HG03565 (cell line): ENCODE measurements at regions not wholly inside any gene's neighbourhood (a gene's known extent, or its start where the extent isn't known, plus 50 kb on each side); places are given as distances from the start of the nearest gene placed in this dataset.

Experiments
- ATAC-seq: cut with Tn5 transposase; IDR thresholded peaks from one replicate; pipeline ENCODE4 v1.9.1; 2021; ENCODE audit warnings: mild to moderate bottlenecking, moderate library complexity; ENCODE audit not compliant: unreplicated experiment

DNA sequence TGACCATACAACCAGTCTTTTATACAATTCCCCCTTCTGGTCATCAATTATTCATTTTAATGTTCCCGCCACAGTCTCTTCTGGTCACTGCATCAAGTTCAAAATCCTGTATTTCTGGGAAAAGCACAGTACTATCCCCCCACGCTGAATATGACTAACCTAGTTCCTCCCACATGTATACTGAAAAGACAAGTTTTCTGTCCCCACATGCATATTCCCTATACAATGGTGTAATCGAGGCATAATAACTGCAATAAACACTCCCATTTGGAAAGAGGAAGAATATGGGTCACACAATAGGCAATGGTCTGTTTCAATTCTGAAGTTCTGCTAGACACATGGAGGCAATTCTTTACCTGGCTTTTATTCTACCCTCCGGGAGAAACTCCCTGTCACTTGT is 344.9 kb downstream of the EFNA5 start:
- ATAC-seq, result no peak

DNA sequence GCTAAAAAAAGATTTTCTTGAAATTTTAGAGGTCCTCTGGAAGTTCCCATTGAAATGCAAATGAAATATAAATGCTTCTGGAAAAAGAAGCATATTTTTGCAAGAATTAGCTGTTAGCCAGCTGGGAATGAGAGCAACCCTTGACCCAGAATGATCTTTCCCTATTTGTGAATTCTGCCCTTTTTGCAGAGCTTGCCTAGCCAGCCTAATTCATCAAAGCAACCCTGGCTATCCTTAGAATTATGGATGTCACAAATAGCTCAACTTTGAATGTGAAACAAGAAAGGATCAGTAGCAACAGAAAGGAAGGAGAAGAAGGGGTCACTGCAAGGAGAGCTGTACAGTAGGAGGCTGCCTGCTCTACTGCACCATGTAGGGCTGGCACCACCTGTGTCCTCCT is 345.9 kb downstream of the EFNA5 start:
- ATAC-seq, result no peak

DNA sequence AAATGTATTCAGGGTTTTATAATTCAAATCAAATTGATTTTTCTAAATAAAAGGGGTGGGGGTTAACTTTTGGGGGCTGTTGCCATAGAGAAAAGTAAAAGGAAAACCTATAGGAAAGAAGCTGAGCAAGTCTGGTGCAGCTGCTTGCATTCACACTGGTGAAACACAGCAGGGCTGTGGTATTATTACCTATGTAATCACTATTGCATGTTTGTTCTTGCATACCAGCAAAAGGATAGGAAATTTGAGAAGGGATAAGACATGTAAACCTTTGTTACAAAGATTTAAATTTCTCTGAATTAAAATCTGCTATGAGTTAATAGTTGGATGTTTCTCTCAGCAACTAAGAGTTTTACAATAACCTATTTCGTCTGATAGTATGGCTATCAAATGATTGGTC is 346.7 kb downstream of the EFNA5 start:
- ATAC-seq, result no peak

DNA sequence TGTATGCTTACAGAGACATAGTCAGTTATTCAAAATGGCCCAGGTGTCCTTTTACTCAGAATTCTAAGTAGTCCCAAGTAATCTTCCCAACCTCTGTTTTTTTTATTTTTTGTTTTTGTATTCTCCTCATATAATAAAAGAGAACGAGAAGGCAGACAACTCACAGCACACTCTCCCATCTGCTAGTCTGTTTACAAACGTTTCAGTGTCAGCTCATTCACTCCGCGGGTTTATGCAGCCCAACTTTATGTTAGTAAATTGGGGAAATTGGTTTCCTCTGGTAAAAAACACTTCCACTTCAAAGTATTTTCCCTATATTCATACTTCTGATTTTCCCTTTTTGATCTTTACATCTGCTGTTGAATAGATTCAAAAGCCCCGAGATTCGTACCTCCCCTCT is 347.2 kb downstream of the EFNA5 start:
- no peak for ATAC-seq

DNA sequence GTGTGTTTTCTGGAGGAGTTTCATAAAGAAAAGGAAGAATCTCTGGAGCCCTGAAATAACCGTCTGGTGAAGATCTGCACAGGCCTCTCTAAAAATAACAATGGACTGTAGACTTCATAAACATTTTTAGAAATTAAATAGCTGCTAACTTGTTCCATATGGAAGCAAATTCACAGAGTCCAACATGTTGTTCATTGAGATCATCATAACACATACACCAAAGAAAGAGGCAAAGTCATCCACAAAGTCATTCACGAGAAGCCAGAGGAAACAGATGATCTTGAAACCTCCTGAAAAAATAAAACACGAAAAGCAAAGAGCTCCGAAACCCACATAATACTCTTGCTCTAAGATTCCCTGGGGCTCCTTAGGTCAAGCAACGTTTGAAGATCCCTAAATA is 347.8 kb downstream of the EFNA5 start:
- ATAC-seq, result no peak

DNA sequence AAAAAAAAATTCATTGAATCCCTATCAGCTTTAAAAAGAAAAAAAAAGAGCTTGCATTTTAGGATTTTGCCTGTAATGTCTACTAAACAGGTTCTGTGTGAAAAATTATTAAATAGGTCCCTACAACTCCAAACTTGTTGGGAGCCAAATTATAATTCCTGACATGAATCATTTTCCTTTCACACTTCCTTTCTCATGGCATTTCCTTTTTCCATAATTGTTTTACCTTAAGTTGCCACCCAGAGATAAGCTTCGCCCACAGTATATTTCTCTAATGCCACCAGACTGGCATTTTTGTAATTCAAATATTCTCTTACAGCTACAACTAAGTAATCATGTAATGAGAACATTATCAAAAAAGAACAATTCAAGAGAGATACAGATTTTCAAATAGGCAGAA is 348.8 kb downstream of the EFNA5 start:
- ATAC-seq, result no peak

DNA sequence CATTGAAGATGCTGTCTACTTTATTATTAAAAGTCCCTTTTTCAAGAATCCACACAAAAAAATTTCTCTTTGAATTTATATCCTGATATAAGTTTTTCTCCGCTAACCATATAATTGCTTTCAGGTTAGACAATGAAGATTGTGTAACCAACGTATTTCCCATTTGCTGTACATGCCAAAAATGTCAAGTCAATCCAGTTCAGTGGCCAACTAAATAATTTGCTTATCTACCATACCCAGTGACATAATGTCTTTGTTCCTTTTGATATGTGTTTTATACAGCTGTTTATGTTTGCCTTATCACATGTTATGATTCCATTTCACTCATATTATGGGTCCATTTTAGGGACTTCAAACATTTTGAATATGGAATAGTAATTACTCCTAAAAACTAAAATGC is 349.9 kb downstream of the EFNA5 start:
- ATAC-seq, result no peak

DNA sequence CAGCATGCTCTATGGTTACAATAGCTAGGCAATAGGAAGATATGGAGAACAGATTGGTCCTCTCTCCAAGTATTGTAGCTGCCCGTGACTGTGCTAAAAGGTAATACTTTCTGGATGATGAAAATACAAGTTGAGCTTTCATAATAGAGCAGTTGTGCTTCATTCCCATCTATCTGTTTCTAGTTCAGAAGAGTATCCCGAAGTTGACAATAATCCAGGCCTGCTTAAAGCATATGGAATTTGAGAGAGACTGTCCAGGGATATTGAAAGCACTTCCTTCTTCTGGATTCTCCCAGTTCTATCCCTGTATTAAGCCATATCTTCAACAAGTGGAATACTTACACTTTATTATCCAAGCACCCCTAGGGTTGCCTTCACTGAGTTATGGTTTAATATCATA is 350.4 kb downstream of the EFNA5 start:
- no peak for ATAC-seq

DNA sequence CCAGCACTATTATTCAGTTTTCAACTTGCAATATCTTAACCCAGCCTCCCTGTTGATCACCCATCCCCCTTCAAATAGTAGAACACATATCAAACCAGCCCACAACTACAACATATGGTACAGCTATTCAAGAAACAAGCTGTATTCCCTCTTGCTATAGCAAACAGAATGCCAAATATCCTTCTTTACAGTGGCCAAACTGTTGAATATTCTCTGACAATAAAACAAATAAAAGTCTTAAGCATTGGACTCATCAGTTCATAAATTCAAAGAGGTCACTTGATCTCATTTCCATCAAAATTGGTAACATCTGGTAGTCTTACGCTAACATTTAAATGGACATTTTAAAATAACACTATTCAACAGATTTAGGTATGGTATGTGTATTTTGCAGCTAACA is 350.8 kb downstream of the EFNA5 start:
- ATAC-seq, result no peak

DNA sequence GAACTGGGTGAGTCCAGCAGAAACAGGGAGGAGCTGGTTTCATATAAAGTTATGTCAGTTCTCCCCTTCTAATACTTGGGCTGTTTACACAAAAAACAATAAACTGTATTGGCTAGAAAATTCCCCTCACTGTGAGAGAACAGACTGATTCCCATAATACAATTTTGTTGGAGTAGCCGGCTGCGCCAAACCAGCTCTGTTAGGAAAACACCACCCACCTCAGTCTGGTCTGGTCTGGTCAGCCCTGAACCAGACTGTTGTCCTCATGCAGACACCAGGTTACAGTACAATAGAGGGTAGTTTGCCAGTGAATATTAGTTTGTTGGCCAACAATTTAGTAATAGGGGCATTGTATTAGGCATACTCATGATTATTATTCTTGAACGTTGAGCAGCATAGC is 356.4 kb downstream of the EFNA5 start:
- no peak for ATAC-seq

DNA sequence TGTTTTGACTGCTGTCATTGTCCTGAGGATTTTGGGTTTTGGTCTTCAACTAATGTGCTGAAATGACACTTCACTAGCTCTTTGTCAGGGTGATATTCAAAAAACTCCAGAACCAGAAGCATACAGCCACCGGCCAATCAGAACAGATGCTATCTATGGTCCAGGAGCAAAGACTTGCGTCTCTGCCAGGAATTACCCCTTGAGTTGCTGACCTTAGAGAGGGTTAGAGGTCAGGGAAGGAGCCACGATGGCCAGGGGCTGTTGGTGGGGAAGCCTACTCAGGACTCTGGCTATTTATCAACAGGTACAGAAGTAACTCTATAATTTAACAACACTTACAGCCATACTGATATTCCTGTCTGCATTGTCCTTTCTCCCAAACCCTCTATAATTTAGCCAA is 356.8 kb downstream of the EFNA5 start:
- no peak for ATAC-seq

DNA sequence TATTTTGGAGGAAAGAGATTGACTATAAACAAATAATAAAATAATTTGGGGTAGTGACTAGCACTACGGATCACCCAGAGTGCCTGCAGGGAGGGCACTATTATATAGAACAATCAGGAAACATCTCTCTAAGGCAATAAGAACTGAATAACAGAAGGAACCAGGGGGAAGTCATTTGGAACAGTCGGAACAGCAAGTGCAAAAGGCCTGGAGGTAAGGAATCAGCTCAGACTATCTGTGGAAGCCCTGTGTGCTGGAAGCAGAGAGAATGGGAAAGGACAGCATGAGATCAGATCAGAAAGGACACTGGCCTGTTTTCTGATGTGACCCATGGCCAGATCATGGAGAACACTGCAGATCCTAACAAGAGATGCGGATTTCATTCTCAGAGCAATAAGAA is 357.6 kb downstream of the EFNA5 start:
- ATAC-seq, result no peak

DNA sequence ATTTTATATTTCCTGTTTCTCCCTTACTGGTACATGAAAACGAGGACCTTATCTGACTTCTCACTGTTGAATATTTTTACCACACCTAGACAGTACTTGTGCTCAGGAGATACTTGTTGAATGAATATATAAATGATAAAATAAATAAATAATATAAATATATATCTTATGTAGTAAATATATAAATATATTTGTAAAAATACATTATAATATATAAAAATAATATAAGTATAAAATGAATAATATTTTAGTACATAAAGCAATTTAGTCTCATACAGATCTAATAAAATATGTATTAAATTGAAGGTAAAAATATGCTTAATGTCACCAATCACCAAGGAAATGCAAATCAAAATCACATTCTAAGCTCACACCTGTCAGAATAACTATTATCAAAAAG is 360.6 kb downstream of the EFNA5 start:
- no peak for ATAC-seq

DNA sequence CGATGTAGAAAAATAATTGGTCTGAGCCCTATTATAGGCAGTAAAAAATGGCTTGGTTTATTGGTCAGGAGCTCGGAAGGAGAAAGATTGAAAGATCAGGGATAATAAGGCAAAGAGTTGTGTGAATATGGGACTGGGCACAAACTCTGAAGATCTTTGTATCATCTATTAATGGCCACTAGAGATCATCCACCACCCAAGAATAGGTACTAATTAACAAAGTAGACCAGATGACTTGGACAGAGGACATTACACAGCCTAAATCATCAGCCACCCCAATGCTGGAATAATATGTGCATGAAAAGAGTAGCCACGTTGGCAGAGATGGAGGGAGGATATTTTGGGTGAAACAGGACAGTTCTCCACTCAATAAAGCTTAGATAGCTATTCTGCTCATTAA is 364.1 kb downstream of the EFNA5 start:
- no peak for ATAC-seq

DNA sequence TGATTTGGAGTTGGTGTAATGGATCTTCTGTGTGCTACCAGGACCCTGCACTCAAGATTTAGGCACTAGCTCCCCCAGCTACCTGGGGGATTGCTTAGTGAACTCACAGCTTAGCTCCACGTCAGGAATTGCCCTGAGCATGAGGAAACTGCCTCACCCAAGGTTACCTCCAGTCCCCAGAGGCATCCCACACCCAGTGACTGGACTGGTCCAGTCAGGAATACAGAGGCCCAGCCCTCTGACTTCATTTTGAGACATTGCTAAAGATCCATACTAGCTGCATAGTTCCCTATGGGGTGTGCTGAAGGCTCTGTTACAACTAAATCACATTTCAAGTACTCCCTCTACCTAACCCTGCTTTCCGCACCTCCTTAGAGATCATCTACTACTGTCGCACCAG is 364.7 kb downstream of the EFNA5 start:
- no peak for ATAC-seq

DNA sequence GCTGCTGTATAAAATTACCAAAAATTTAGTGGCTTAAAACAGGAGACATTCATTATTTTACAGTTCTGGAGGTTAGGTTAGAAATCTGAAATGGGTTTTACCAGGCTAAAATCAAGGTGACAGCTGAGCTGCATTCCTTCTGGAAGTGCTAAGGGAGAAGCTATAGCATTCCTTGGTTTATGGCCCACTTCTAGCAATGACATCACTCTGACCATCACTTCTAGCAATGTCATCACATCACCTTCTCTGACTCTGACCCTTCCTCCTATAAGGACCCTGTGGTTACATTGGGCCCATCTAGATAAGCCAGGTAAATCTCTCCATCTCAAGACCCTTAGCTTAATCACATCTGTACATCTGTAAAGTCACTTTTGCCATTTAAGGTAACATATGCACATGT is 366.1 kb downstream of the EFNA5 start:
- no peak for ATAC-seq

DNA sequence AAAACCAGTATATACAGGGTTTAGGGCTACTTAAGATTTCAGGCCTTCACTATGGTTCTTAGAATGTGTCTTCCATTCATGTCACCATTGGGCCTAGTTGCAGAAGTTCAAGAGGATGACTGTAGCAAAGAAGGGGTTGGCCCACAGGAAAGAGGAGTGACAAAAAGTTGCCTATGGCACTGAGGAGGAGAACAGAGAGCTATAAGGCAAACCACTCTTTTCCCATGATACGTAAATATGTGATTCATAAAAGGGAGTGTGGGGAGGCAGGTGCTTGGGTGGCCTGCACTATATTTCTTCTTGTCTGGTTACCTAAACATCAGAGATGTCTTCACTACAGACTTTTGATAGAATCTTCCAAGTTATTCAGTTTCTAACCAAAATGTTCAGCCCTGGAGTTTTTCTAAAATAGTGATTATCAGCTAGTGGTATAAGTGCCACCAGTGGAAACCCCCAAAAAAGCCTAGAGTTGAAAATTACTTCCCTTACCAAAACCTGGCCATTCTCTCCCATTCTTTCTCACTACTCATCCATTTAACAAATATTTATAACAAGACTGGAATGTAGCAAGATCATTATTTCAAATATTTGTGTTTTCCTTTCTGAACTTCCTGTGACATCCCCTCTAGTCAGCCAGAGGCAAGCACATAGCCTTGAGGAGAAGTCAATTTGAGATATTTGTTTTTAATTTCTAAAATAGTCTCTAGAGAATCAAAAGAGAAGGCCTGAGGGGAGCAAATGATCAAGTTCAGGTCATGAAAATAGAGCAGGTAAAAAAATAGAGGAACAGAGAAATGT is 367.4 kb downstream of the EFNA5 start:
- no peak for ATAC-seq

DNA sequence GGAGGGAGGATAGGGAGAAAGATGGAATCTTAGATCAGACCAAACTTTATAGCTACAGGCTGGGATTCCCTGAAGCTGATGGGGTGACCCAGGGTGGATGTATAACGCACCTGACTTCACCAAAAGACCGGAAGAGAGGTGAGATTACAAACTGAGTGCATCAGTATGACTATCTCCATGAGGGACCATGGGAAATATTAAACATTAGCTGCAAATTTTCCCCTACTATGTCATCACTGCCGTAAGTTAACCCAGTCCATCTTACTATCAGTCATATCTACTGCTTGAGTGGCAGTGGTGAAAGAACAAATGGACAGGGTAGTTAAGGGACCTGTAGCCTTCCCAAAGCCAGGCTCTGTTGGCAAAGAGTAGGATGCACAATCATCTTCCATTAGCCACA is 368.3 kb downstream of the EFNA5 start:
- no peak for ATAC-seq

DNA sequence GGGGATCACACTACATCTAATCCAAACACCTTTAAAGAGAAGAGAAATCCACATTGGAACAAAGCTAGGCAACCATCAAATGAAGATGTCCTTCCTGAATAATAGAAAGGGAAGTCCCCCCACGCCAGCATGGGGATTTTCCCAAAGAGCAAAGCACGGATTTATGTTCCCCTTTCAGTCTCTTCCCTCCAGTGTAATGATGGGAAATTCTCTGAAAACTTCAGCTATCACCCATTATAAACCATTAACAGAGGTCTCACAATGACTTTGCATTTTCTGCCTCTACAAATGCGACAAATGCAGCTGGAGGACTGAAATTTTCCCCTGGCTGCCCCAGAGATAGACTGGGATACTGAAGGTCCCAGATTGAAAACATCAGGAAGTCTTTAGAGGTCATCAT is 368.7 kb downstream of the EFNA5 start:
- ATAC-seq, result no peak

DNA sequence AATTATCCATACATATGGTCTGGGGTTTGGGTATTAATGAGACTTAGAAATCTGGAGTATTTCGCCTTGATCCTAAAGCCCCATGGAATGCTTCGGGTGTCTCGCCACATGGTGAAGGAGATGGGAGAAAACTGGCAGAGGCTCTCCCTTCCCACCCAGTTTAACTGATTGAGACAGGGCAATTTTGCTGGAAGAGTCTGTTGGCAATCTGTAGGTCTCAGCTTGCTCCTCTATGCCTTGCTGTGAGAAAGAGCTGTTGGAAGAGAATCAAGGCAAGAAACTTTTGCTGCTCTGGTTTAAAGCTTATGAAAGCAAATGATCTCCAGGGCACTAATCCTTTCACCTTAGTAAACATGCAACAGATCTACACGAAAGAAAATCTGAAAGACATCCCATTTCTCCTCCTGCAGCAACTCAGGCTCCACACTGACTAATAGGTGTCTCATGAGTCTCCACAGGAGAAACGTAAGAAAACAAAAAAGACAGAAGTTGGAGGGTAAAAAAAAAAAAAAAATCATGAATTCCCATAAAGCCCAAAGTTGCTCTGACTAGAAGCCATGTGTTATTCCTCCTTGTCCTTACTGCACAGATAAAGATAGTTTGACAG is 369.9 kb downstream of the EFNA5 start:
- no peak for ATAC-seq

DNA sequence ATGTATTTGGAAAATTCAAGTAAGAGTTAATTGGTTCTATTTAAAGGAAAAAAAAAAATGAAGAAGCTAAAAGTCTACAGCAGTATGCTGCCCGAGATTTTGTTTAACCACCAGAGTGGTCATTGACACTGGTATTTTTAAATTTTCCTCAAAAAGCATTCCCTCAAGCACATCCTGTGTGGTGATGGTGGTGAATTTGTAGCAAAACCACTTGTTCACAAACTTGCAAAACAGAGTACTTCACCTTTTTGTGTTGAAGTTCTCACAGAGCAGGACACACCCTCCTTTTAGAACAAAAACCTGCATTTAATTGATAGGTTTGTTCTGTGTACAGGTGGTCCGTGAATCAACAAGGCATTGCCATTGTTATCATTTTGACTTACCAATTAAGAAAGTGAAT is 374.2 kb downstream of the EFNA5 start:
- peak; percentile 40 for ATAC-seq

DNA sequence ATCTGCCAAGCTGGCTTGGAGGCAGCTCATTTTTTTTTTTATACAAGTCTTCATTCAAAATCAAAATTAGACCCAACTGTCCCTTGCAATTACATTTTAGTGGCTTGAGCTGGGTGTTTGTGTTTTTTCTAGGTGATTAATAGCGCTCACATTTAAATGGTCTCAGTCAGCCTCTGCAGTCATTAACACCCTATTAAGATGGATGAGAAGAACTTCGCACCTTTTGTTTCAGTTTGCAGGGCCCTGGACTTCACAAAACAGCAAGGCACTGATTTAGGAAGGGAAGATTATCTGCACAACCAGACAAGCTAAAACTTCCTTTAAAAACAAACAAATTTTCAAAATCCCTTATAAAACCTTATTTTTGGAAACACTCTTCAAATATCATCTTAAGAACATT is 374.8 kb downstream of the EFNA5 start:
- ATAC-seq, result no peak

DNA sequence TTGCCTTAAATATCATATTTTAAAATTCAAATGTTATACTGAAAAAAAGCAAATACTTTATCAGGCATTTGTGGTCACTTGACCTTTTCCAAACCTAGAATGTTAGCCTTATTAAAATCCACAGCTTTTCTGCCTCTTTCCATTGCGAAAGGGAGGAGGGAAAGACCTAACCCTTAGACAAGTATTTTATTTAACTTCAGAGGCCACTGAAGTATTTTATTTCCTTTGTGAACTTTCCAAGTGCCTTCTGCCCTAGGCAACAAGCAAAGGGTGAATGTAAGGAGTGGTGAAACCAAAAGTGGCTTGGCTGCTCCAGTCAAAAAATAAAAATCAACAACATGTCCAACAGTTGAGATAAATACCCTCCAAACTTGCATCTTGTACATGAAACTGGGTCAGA is 376.1 kb downstream of the EFNA5 start:
- no peak for ATAC-seq
